H9 (cell line): ENCODE measurements at regions not wholly inside any gene's neighbourhood (a gene's known extent, or its start where the extent isn't known, plus 50 kb on each side); places are given as distances from the start of the nearest gene placed in this dataset.

Experiments
- DNase-seq: peaks from one replicate; pipeline ENCODE4 v3.0.0-alpha.2; 2017
- H2AFZ ChIP-seq: one replicate; pipeline ENCODE4 v1.6.1; 2013; ENCODE audit warnings: mild to moderate bottlenecking, low read length, control low read depth, moderate library complexity
- H2AK5ac ChIP-seq: 2 replicates; pipeline ENCODE4 v1.6.1; 2013; ENCODE audit warnings: low read length, control low read depth, mixed read lengths; ENCODE audit not compliant: insufficient read length
- H2BK120ac ChIP-seq: one replicate; pipeline ENCODE4 v1.6.1; 2013; ENCODE audit warnings: low read depth, mild to moderate bottlenecking, low read length, control low read depth, inconsistent platforms; ENCODE audit not compliant: poor library complexity, severe bottlenecking
- H2BK12ac ChIP-seq: 2 replicates; pipeline ENCODE4 v1.6.1; 2013; ENCODE audit warnings: low read length, control low read depth, mixed read lengths, low read depth; ENCODE audit not compliant: insufficient read length
- H2BK15ac ChIP-seq: 2 replicates; pipeline ENCODE4 v1.6.1; 2013; ENCODE audit warnings: low read depth, low read length, control low read depth
- H2BK20ac ChIP-seq: one replicate; pipeline ENCODE4 v1.6.1; 2013; ENCODE audit warnings: low read depth, mild to moderate bottlenecking, low read length, control low read depth, inconsistent platforms; ENCODE audit not compliant: poor library complexity, severe bottlenecking
- H2BK5ac ChIP-seq: 2 replicates; pipeline ENCODE4 v1.6.1; 2013; ENCODE audit warnings: low read length, control low read depth, mixed read lengths; ENCODE audit not compliant: insufficient read length
- H3K14ac ChIP-seq: 2 replicates; pipeline ENCODE4 v1.6.1; 2013; ENCODE audit warnings: low read length, control low read depth; ENCODE audit not compliant: insufficient read depth
- H3K18ac ChIP-seq: 2 replicates; pipeline ENCODE4 v1.6.1; 2013; ENCODE audit warnings: low read depth, mild to moderate bottlenecking, mixed read lengths, low read length, control low read depth; ENCODE audit not compliant: insufficient read length
- H3K23ac ChIP-seq: 2 replicates; pipeline ENCODE4 v1.6.1; 2013; ENCODE audit warnings: low read length, control low read depth, mixed read lengths, low read depth; ENCODE audit not compliant: insufficient read length
- H3K23me2 ChIP-seq: 2 replicates; pipeline ENCODE4 v1.6.1; 2013; ENCODE audit warnings: low read depth, mild to moderate bottlenecking, mixed read lengths, low read length, control low read depth; ENCODE audit not compliant: insufficient read length, poor library complexity, severe bottlenecking
- H3K27ac ChIP-seq: 2 replicates; pipeline ENCODE4 v1.5.1; 2013; ENCODE audit warnings: low read length, control low read depth, mixed read lengths, low read depth; ENCODE audit not compliant: insufficient read length
- H3K27me3 ChIP-seq: 2 replicates; pipeline ENCODE4 v1.6.1; 2013; ENCODE audit warnings: low read length, control low read depth, inconsistent platforms; ENCODE audit not compliant: insufficient read depth
- H3K4ac ChIP-seq: 2 replicates; pipeline ENCODE4 v1.6.1; 2013; ENCODE audit warnings: low read depth, mild to moderate bottlenecking, control low read depth, inconsistent platforms, low read length, moderate library complexity
- H3K4me1 ChIP-seq: 2 replicates; pipeline ENCODE4 v1.6.1; 2013; ENCODE audit warnings: low read length, control low read depth, inconsistent platforms; ENCODE audit not compliant: insufficient read depth
- H3K4me2 ChIP-seq: 2 replicates; pipeline ENCODE4 v1.6.1; 2013; ENCODE audit warnings: low read length, control low read depth, mixed read lengths; ENCODE audit not compliant: insufficient read length, insufficient read depth
- H3K56ac ChIP-seq: 2 replicates; pipeline ENCODE4 v1.6.1; 2013; ENCODE audit warnings: low read depth, mild to moderate bottlenecking, mixed read lengths, low read length, control low read depth; ENCODE audit not compliant: insufficient read length
- H3K79me1 ChIP-seq: 2 replicates; pipeline ENCODE4 v1.6.1; 2013; ENCODE audit warnings: low read depth, mild to moderate bottlenecking, moderate library complexity, low read length, control low read depth, inconsistent platforms; ENCODE audit not compliant: insufficient read depth, poor library complexity, severe bottlenecking
- H3K79me2 ChIP-seq: 2 replicates; pipeline ENCODE4 v1.6.1; 2013; ENCODE audit warnings: low read length, control low read depth, inconsistent platforms; ENCODE audit not compliant: insufficient read depth
- H3K9ac ChIP-seq: 2 replicates; pipeline ENCODE4 v1.6.1; 2013; ENCODE audit warnings: low read length, control low read depth, mixed read lengths; ENCODE audit not compliant: insufficient read length; ENCODE audit errors: extremely low read depth
- H3K9me3 ChIP-seq: one replicate; pipeline ENCODE4 v1.6.1; 2013; ENCODE audit warnings: low read depth, low read length, inconsistent platforms; ENCODE audit not compliant: control insufficient read depth
- H3T11ph ChIP-seq: one replicate; pipeline ENCODE4 v1.6.1; 2013; ENCODE audit warnings: mild to moderate bottlenecking, low read length, control low read depth, inconsistent platforms
- H4K20me1 ChIP-seq: one replicate; pipeline ENCODE4 v1.6.1; 2013; ENCODE audit not compliant: control insufficient read depth, insufficient read length, insufficient read depth
- H4K5ac ChIP-seq: 2 replicates; pipeline ENCODE4 v1.6.1; 2013; ENCODE audit warnings: low read depth, mild to moderate bottlenecking, mixed read lengths, low read length, control low read depth; ENCODE audit not compliant: insufficient read length
- H4K8ac ChIP-seq: replicated peaks from 2 replicates; pipeline ENCODE4 v1.6.1; 2013; ENCODE audit warnings: low read length, control low read depth, mixed read lengths, low read depth; ENCODE audit not compliant: insufficient read length
- H4K91ac ChIP-seq: 2 replicates; pipeline ENCODE4 v1.6.1; 2013; ENCODE audit warnings: low read depth, mild to moderate bottlenecking, moderate library complexity, mixed read lengths, low read length, control low read depth; ENCODE audit not compliant: insufficient read length
- H3K27ac Mint-ChIP-seq, 3 experiments: 2 replicates in 2 of 3; 3 replicates in 1 of 3; pipeline ENCODE4 v1.8.0; 2020 to 2021; ENCODE audit warnings: mixed read lengths in 3 of 3, mild to moderate bottlenecking in 1 of 3, moderate library complexity in 1 of 3
- H3K27me3 Mint-ChIP-seq: 2 replicates; pipeline ENCODE4 v1.8.0; 2021; ENCODE audit warnings: low read depth, mild to moderate bottlenecking, moderate library complexity, mixed read lengths
- H3K36me3 Mint-ChIP-seq, 3 experiments: 2 replicates in 2 of 3; 3 replicates in 1 of 3; pipeline ENCODE4 v1.8.0; 2020 to 2021; ENCODE audit warnings: low read depth in 3 of 3, mixed read lengths in 3 of 3; ENCODE audit not compliant: insufficient read depth in 1 of 3
- H3K4me1 Mint-ChIP-seq, 2 experiments: 2 replicates each; pipeline ENCODE4 v1.8.0; 2020; ENCODE audit warnings: mixed read lengths in 2 of 2
- H3K4me3 Mint-ChIP-seq, 2 experiments: 2 replicates in 1 of 2; 3 replicates in 1 of 2; pipeline ENCODE4 v1.8.0; 2020 to 2021; ENCODE audit warnings: mild to moderate bottlenecking in 2 of 2, mixed read lengths in 2 of 2, moderate library complexity in 1 of 2
- H3K9me3 Mint-ChIP-seq, 2 experiments: 2 replicates in 1 of 2; 3 replicates in 1 of 2; pipeline ENCODE4 v1.8.0; 2020; ENCODE audit warnings: mild to moderate bottlenecking in 2 of 2, mixed read lengths in 2 of 2, moderate library complexity in 1 of 2
- WGBS: extraction: QIAGEN DNeasy Blood & Tissue Kit; methylation state at CpG from one replicate; pipeline ENCODE4 v1.1.7; 2013; ENCODE audit warnings: missing lambda C conversion rate, low lambda C conversion rate, mixed read lengths; ENCODE audit not compliant: insufficient read length; ENCODE audit errors: extremely low coverage; 5-methylcytosine and 5-hydroxymethylcytosine counted together
- TF ChIP-seq, protein P1 (sequence below): fragments of 200-600 bp; sonication (generic); conservative IDR thresholded peaks from 3 replicates; pipeline ENCODE4 v1.8.0; 2021; ENCODE audit warnings: antibody characterized with exemption, mild to moderate bottlenecking

DNA sequence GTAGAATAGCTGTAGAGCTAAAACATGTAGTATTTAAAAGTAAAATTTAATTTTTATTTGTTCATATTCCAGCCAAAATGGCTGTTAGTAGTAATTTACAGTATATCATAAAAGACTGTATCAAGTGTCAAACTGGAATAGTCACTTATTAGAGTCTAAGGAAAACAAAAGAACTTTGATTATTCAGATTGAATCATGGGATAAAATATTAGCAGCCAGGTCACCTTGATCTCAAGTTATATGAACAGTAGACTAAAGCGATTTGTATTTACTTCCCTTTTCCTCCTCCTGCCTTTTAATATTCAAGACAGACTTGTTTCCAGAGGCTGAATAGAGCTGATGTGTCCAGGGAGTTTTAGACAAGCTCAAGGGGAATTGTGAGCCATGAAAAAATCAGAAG, 54.4 kb downstream of the PMAIP1 start:
- no CpG with 5 or more reads among the region's 1 CpG for WGBS
- no peak overlapping the region for H3T11ph ChIP-seq

More for the DNA sequence above, 54.4 kb downstream of the PMAIP1 start:
- Histone ChIP-seq H3K27me3 (no peaks in the 10 kb centered on the region), H2BK5ac (no peak overlapping the region), H2AFZ (no peak overlapping the region), H2BK15ac (no peak overlapping the region), H4K20me1 (no peaks in the 10 kb centered on the region), H3K4ac (no peak overlapping the region), H2BK12ac (no peak overlapping the region), H3K23me2 (no peaks in the 10 kb centered on the region), H4K8ac (no peak overlapping the region), H2BK20ac (no peak overlapping the region), H3K23ac (no peak overlapping the region), H3K9me3 (no peaks in the 10 kb centered on the region), H3K4me1 (no peaks in the 10 kb centered on the region), H4K91ac (no peak overlapping the region), H3K27ac (no peak overlapping the region), H3K4me2 (no peak overlapping the region), H3K79me2 (no peaks in the 10 kb centered on the region), H3K18ac (no peak overlapping the region), H2AK5ac (no peak overlapping the region), H3K14ac (no peak overlapping the region), H4K5ac (no peak overlapping the region), H2BK120ac (no peak overlapping the region), H3K9ac (no peak overlapping the region), H3K79me1 (no peaks in the 10 kb centered on the region), H3K56ac (no peak overlapping the region)
- DNase-seq = no peak
- no peaks in the 10 kb centered on the region for H3K9me3 Mint-ChIP-seq
- TF ChIP-seq, protein P1, sequence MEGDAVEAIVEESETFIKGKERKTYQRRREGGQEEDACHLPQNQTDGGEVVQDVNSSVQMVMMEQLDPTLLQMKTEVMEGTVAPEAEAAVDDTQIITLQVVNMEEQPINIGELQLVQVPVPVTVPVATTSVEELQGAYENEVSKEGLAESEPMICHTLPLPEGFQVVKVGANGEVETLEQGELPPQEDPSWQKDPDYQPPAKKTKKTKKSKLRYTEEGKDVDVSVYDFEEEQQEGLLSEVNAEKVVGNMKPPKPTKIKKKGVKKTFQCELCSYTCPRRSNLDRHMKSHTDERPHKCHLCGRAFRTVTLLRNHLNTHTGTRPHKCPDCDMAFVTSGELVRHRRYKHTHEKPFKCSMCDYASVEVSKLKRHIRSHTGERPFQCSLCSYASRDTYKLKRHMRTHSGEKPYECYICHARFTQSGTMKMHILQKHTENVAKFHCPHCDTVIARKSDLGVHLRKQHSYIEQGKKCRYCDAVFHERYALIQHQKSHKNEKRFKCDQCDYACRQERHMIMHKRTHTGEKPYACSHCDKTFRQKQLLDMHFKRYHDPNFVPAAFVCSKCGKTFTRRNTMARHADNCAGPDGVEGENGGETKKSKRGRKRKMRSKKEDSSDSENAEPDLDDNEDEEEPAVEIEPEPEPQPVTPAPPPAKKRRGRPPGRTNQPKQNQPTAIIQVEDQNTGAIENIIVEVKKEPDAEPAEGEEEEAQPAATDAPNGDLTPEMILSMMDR = no peak
- H3K27me3 Mint-ChIP-seq = no peaks in the 10 kb centered on the region
- H3K4me3 Mint-ChIP-seq = no peak overlapping the region
- no peaks in the 10 kb centered on the region for H3K36me3 Mint-ChIP-seq
- H3K4me1 Mint-ChIP-seq = no peaks in the 10 kb centered on the region; a peak in 1 of 4 replicates
- no peak overlapping the region for H3K27ac Mint-ChIP-seq
